ENCODE measurements at regions not wholly inside any gene's neighbourhood (a gene's known extent, or its start where the extent isn't known, plus 50 kb on each side); places are given as distances from the start of the nearest gene placed in this dataset.

DNA sequence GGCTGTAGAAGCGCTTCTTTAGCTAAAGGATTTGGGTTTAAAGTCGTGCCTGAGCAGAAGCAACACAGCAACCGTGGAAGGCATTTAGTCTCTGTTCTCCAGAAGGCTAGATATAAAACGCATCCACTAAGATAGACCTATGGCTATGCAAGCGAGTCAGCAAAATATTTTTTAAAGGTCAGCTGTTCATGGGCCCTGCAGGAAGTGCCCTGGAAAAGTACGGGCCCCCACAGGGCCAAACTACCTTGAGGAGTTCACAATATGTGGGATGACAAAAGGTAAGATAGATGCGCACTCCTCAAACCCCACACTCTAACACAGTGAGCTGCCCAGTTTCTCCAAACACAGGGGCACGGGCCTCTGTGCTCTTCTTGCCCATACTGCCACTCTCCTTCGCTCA is 261.6 kb downstream of the VPS13C start:
- no peak for DNase-seq

DNA sequence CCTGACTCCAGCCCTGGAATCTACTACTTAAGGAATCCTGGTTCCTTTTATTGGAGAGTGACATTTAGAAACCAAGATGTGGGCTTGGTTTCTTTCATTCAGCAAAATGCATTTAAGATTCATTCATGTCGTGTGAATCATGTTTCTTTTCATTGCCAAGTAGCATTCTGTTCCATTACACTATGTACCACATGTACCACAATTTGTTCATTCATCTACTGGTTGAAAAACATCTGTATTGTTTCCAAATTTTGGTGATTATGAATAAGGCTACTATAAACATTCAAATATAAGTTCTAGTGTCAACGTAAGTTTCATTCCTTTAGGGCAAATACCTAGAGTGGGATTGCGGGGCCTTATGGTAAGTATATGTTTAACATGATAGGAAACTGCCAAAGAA is 264.2 kb downstream of the VPS13C start:
- DNase-seq, result peak; percentile 95

DNA sequence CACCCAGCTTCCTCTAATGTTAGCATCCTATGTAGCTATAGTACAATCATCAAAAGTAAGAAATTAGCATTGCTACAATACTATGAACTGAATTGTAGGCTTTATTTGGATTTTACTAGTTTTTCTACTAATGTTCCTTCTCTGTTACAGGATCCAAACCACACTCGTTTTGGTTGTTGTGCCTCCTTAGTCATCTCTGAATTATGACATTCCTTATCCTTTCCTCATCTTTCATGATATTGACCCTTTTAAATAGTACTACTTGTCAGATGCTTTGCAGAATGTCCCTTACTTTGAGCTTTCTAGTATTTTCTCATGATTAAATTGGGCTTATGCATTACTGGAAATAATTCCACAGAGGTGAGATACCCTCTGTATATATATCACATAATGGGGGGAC is 265.4 kb downstream of the VPS13C start:
- peak; percentile 85 for DNase-seq

DNA sequence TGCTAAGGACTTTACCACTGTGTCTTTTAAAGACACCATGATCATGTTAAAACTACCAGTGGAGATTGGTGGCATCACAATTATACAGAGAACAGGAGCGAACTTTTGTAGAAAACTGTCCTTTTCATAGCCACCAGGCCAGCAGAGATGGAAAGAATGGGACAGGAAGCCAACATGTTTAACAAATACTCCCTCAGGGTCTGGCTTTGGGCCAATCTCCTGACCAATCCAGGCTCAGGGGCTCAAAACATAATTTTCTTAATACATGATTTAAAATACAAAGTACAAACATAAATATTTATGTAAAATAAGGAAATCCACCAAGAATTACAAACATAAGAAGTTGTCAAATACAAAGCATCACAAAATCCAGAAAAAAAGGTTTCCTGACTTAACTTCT is 266.0 kb downstream of the VPS13C start:
- DNase-seq, result peak; percentile 50

DNA sequence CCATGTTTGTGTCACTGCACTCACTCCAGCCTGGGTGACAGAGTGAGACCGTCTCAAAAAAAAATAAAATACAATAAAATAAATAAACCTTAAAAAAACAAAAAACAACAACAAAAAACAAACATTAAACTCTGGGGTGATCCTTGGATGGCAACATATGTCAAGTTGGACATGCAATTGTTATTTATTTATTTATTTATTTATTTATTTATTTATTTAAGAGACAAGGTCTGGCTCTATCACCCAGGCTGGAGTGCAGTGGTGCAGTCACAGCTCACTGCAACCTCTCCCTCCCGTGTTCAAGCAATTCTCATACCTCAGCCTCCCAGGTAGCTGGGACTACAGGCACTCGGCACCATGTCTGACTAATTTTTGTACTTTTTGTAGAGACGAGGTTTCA is 275.5 kb downstream of the VPS13C start:
- DNase-seq, result no peak

DNA sequence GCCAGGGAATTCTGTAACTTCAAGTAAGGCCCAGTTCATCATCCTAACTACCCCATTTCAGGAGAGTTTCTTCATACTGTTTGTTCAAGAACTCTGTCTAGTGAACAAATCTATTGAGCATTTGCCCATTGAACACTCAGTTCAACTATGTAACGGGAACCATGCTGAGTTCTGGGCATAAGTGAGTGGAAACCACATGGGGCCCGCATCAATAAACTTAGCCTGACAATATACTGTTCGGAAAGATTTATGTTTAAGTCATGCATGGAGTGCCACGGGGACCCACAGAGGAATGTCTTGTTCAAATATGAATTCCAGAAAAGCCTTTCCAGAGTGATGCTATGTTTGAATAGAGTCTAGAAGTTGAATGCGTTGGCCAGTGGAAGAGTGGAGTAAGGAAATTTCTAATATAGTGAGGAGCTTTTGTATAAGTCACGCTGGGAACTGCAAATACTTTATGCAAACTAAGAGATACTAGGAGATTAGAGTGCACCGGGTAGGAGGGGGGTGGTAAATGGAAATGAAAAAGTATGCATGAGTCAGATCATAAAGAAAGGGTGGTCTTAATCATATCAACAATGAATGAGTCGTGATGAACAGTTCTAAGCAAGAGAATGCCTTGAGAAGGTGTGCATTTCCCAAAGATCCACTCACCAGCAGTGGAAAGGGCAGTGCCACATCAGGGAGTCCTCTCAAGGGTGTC is 279.8 kb downstream of the VPS13C start:
- DNase-seq, result no peak

DNA sequence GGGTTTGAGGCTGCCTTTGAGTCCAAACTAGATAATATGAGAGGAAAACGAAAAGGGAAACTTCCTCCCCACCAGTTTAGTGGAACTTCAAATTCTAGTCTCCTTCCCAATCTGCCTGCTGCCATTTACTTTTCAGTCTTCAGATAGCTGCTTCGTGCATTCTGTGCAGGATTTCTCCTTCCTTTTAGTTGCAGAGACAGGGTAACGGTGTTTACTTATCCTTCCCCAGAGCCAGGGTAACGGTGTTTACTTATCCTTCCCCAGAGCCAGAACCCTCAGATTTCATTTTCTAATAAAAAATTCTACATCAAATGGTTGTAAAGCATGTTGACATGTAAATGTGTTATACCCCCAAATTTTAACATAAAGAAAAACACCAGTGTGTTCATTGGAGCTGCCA is 282.6 kb downstream of the VPS13C start:
- no peak for DNase-seq

DNA sequence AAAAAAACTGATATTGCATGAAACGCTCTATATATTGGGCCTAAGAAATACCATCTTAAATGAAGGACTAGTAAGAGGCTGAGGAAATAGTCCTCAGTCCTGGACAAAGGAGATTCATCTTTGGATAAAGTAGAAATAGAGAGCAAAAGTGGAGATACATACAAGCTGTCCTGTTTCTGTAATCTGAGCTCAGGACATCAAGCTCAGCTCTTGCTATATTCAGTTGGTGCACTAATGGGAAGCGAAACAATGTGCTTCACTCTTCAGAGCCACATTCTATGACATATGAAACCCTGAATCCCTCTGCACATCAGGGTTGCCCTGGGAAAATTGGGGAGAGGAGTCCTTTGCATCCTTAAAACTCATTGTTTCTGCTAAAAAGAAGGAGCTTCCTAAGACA is 290.7 kb downstream of the VPS13C start:
- DNase-seq, result no peak

DNA sequence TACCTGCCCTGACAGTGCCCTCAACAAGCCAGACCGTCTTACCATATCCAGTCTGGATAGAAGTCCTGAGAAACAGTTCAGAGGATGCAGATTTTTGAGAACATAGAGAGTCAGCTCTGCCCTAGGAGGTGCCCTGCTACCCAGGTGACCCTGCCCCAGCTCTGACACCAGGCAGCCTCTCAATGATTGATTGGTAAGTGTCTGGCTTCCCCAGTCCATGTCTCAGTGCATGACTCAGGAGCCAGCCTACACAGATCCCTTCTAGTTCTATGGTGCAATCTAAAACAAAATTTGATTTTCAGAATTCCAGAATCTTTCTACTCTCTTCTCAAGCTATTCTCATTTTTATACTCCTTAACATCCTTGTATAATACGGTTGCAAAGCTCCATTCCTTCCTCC is 292.1 kb downstream of the VPS13C start:
- no peak for DNase-seq

DNA sequence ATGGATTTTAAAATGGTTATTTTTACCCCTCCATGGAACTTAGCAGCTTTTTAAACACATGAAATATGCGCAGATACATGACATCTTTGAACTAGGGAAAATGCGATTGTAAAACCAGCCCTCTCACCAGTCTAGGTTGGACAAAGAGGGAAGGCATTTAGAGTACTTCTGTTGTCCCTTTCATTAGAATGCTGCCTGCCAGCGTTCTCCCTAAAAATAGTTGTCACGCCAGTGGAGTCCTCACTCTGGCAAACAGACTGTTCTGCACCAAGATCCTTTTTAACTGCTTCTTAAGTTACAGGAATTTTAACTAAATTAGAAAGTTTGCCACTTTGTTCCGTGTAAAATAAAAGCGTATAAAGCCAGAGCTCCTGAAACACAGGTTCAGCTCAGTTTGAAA is 295.3 kb downstream of the VPS13C start:
- DNase-seq, result no peak

DNA sequence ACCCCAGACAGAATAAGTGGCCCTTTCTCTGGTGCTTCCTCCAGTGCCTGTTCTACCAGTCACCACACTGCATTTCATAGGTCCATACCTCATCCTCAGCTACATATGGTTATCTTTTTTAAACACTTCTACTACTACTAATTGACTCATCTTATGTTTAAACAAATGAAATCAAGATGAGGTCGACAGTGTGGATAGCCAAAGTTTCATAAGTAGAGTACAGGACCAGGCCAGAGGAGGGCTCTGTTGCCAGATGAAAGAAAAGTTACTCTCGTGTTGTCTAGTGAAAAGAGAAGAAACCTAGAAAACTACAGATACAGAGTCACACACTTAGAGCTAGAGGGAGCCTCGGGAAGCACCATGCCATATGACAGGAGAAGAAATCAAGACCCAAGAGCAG is 296.1 kb downstream of the VPS13C start:
- peak; percentile 73 for DNase-seq

DNA sequence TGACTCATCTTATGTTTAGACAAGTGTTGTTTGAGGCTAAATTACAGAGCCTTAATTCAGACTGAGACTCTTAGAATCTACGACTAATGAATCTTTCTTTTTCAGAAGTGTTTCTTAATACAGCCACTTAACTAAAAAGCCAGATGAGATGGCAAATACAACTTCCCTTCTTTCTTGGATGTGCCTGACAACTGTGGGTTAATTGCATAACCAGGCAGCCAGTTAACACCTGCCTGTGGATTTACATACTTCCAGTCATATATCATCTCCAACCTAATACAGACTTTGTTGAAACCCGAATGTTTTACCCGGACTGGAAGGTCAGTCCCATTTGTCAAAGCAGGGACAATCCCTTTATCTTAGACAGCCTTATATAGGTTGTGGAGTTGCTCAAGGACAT is 297.6 kb downstream of the VPS13C start:
- DNase-seq, result no peak

DNA sequence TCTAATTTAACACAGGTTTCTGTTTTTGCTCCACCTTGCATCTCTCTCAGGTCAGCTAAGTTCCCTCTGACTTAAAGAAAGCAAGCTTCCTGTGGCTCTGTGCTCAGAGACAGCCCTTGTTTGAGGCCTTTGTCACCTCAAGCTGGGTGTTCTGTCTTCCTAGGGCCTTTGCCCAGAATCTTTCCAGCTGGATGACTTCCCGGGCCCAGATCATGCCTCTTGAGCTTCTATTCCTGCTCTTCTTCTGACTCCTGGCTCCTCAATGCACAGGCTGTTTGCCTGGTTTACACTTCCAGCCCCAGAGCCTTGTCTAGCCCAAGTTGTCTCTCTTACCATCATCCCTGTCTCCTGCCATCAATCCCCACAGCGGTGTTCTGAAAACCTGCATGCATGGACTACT is 300.6 kb downstream of the VPS13C start:
- DNase-seq, result no peak

DNA sequence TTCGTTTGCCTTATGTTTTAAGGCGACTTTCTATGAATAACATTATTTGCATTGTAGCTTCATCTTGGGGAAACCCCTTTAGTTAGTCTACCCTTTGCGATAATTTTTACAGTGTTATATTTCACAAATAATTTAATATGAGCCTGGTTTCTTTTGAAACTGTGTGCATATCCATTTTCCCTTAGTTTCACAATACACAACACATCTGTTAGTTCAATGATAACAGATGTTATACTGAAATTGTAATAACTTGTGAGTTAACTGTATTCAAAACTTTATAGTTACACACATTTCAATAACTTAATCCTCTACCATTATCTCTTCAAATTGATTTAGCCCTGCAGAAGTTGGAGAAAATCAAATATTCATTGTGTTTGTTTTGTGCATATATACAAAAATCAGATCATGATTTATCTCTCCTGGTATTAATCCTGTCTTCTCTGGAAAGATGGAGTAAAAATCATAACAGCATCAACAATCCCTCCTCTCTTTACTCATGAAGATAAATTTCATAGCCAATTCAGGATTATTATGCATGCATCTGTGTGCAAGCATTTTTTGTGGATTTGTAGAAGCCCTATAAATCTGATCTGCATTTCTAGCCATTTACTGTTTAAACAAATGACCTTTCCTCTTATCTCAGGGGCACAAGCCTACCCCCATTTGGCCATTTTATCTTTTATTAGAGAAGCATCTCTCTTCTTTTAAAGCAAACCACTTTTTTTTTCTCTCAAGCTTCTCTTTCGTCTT is 304.0 kb downstream of the VPS13C start:
- DNase-seq, result no peak

DNA sequence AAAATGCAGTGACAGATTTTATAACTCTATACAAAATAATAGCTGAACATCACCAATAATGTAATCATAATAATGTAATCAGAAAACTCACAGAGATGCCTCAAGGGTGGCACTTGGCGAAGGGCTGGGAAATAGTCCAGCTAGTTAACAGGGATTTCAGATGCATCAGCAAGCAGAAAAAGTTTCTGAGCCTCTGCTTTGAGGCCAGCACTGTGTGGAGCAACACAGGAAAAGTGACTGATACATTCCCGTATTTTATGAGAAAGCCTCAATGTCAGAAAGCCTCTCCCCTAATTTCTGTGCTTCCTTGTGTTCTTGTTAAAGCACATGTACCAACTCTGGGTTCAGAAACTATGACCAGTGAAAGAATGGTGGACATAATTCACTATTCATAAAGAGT is 304.8 kb downstream of the VPS13C start:
- DNase-seq, result no peak

DNA sequence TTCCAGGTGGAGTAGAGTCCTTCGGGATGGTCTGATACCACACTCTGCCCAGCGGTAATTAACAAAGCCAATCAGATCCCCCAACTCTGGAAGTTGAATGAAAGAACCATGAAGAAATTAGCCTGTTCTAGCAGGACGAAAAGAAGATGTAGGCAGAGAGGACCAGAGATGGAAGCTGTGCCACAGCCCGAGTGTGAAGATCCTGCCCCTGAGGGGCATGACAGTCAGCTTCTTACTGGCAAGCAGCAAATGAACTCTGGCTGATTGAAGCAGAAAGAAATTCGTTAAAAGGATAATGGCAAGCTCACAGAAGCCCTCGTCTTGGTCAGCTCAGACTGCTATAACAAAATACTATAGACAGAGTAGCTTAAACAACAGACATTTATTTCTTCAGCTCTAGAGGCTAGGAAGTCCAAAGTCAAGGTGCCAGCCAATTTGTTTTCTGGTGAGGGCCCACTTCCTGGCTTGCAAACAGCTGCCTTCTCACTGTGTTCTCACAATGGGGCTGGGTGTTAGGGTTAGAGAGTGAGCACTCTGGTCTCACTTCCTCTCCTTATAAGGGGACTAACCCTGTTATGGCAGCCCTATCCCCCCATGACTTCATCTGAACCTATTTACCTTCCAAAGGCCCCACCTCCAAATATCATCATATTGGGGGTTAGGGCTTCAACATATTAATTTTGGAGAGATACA is 307.1 kb downstream of the VPS13C start:
- DNase-seq, result no peak

DNA sequence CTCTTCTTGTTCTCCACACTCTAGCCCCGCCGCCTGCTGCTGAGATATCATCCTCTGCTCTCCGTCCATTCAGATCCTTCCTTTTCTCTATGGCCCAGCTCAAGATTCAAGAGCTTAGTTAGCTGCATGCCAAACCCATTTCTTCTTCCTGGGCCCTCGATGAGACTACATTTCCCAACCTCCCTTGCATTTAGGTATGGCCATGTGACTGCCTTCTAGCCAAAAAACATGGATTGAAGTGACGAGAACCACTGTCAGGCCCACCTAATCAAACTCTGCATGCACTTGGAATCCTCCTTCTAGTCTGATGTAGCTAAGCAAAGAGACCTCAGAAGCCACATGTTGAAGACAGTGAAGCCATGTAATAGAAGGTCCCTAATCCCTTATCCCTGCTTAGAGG is 308.2 kb downstream of the VPS13C start:
- DNase-seq, result no peak

DNA sequence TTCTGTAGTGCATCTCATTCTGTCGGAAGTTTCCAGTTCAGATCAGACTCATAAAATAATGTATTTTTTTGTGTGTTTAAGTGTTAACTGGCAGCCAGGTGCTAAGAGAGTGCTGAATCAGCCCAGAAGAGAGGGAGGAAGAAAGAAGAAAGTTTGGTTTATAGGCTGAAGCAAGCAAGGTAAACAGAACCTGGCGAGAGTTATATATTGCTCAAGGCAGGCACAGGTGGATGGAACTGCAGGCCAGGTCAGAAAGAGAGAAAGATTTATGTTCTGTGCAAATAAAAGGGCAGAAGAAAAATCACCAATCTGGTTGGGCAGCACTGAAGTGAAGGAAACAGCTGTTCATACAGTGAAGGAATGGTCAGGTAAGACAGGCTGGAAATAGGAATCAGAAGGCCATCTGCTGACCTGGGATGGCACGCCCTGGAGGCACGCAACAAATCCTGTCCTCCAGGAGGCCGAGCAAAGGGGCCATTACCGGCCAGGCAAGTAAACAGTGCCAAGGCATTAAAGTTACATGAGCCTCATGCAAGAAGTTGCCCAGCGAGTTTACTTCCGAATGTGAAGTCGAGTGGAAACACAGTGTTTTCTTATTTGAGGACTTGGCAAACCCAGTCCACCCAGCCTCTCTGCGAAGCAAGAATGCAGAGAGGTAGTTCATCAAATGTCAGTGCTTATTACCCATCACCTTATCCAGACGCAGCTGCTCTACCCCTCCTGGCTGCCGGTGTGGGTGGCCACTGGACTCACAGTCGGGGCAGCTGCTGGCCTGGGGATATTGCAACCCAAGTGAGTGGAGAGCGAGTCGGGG is 309.8 kb downstream of the VPS13C start:
- DNase-seq, result no peak

DNA sequence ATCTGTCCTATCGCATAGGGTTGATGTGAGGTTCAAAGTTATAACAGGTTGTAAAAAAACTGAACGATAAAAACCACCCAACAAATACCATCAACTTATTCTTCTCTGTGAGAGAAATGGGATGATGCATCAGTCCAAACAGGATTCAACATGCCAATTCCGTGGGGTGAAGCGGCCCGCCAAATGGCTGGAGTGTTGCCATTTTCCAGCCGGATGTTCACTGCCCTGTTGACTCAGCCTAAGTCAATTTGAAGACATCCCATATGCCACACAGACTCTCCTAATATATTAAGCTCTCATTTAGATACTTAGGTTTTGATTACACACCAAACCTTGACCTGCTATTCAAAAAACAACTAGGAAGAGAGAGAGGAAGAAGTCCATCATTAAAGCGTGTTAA is 311.1 kb downstream of the VPS13C start:
- DNase-seq, result peak; percentile 71

DNA sequence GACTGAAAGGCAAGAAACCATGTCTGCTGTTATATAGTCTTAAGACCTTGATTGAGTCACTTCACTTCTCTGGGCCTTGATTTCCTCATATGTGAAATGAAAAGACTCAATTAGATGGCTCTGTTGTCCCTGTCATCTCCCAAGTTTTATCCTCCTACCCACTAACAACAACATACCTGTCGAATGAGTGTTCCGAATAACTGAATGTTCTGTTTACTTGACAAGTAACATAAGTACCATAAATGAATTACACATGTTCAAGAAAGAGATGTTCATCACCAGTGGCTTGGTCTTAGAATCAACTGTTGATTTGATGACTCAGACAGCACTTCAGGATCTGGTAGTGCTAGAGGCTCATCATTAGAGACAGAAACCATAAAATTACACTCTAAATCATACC is 311.7 kb downstream of the VPS13C start:
- peak; percentile 83 for DNase-seq

DNA sequence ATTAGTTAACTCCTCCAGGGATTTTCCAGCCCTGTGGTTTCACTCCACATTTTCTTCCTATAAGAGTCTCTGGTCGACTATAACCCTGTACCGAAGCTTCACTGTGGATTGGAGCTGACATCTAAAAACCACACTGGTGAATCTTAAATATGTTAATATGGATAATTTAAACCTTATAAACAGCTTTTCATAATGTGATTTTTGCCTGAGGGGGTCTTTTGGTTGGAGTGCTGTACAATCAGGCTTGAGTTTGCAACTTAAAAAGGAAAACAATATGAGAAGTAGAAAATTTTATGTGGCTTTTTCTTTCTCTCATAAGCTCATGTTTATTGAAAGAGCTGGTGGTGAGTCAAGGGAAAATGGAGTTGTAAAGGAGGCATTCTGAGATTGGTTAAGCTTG is 313.7 kb downstream of the VPS13C start:
- no peak for DNase-seq

DNA sequence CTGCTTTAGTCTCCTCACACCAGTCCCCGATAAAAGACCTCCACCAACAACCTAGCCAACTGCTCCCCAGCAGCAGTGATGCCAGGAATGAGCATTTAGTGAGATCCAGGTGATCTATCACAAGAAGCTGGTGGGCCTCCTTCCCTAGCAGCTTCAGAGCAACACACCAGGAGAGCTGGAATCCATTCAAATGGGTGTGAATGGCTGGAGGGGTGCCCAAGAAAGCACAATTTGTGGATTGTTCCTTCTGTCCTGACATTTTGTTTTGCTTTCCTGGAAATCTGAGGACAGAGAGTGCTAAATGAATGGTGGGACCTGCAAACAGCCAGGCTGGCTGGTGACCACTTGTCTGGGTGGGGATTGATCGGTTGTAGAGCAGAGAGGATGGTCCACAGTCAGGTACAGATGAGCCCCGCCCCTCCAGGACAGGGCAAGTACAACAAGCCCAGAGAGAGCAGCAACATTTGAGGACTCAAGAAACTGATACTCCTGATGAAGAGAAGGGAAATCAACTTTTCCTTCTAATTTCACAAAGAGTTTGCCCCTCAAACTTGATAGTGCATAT is 316.8 kb downstream of the VPS13C start:
- no peak for DNase-seq

DNA sequence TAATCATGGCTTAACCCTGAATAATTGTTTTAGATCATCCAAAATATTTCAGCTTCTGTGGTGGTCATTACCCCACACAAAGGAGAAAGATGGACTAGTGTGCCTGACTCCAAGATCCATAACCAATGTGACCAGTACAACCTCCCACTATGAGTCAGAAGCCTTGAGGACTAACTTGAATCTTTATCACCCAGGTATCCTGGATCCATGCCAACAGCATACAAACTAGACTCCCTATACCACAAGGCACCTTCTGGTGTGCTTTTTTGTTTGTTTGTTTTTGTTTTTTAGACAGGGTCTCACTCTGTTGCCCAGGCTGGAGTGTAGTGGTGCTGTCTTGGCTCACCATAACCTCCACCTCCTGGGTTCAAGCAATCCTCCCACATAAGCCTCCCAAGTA is 317.7 kb downstream of the VPS13C start:
- DNase-seq, result no peak

All from HCEC 1CT (cell line).